ENCODE measurements at regions not wholly inside any gene's neighbourhood (a gene's known extent, or its start where the extent isn't known, plus 50 kb on each side); places are given as distances from the start of the nearest gene placed in this dataset.
"Not testable (repeated sequence)": the region's sequence is repeated elsewhere in the genome, so short reads cannot be mapped to it uniquely, and the experiment has no call there.

GRCh38 chr4:169934794-169935429 lies 91.3 kb downstream of the MFAP3L start:
- no peak for DNase-seq

- no peak for DNase-seq
Measured at GRCh38 chr4:169933531-169933930, 92.7 kb downstream of the MFAP3L start.

DNA sequence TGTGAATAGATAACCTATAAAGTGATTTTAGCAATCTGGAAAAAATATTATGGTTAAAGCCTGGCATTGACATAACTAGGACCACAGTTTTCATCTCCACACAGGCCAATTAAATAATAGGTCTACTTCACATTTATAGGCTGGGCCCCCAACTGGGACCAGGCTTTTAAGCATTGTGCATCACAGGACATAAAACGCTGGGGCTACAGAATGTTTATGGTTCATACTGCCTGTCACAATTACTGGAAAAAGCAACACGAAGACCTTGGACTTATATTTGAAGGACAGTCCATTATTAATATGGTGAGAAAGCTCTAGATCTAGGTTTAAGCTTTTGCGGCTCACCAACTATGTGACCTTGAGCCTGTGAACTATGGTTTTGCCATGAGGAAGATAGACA lies 94.2 kb downstream of the MFAP3L start:
- no peak for DNase-seq

- not testable (repeated sequence) for DNase-seq
Measured at GRCh38 chr4:169930755-169931154, 95.4 kb downstream of the MFAP3L start.

DNA sequence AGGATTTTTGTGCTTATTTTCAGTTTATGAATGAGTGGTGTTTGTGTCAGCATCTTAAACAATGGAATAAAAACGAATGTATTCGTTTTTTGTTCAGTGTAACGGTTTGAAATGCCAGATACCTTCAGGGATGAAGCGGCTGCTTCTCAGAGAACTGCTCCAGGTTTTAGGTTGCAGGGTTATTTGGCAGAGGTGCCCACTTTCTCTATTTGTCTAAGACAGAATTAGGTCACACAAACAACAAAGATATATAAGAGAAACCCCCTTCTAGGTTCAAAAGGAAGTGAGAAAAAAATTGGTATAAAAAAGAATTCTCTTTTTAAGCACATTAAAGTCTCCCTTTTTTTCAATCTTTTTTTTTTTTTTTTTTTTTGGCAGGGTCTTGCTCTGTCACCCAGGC lies 98.9 kb downstream of the MFAP3L start:
- DNase-seq, result no peak

DNA sequence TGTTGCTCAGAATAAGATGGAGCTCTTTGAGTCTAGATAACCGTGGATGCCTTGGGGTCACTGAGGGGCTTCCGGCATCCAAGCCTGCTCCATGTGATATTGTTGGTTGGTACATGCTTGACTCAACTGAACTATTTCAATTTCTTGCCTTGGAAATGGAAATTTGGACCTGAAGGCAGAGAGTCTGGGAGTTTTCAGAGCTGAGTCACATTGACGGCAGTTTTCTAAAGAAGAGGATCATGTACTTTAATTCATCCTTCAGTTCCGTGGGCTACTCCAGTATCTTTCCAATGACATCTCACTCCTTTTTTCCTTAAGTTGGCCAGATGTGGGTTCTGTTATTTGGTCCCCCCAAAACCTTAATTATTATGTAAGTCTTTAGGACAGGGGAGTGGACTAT lies 100.5 kb downstream of the MFAP3L start:
- no peak for DNase-seq

GRCh38 chr4:169922632-169923276 lies 103.4 kb downstream of the MFAP3L start:
- no peak for DNase-seq

GRCh38 chr4:169921732-169922131 lies 104.5 kb downstream of the MFAP3L start:
- no peak for DNase-seq

DNA sequence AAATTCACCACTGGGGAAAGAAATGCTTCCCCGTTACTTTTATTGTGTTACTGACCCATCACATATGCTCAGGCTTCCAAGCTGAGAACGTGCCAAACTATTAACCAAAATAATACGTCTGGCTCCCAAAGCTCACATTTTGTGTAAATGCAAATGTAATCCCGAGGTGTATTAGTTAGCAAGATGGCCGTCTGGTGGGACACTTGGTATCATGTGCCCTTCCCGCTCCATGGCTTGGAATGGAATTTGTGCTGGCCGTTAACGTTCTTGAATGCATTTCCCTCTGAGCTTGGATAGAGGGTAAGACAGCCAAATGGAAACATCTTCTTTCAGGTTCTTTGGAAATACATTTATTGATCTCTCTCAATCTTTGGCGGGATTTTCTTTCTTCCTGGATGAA lies 105.0 kb downstream of the MFAP3L start:
- no peak for DNase-seq

DNA sequence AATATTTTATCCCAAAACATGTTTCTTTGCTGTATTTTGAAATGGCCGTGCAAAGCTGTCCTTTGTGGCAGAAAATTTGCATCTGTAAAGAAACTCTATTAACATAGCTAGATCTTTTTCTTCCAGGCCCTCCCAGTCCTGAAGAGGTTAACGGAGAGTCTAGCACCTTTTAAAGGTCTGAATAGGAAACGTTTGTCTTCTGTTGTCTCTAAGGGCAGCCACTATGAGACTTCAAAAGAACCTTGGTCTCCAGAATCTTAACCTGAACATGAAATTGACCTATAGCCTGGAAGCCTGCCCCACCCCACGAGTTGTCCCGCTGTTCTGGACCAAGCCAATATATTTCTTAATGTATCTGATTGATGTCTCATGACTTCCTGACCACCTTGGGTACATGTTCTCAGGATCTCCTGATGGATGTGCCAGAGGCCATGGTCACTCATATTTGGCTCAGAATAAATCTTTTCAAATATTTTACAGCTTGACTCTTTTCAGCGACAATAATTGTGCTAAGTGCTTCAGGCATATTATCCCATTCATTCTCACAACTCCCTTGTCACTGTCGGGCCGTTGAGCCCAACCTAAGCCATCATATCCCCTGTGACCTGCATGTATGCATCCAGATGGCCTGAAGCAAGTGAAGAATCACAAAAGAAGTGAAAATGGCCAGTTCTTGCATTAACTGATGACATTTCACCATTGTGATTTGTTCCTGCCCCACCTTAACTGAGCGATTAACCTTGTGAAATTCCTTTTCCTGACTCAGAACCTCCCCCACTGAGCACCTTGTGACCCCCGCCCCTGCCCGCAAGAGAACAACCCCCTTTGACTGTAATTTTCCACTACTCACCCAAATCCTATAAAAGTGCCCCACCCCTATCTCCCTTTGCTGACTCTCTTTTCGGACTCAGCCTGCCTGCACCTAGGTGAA lies 106.7 kb downstream of the MFAP3L start:
- DNase-seq, result not testable (repeated sequence)

GRCh38 chr4:169915545-169915944 lies 110.7 kb downstream of the MFAP3L start:
- DNase-seq, result no peak

GRCh38 chr4:169914866-169915265 lies 111.3 kb downstream of the MFAP3L start:
- DNase-seq, result no peak

DNA sequence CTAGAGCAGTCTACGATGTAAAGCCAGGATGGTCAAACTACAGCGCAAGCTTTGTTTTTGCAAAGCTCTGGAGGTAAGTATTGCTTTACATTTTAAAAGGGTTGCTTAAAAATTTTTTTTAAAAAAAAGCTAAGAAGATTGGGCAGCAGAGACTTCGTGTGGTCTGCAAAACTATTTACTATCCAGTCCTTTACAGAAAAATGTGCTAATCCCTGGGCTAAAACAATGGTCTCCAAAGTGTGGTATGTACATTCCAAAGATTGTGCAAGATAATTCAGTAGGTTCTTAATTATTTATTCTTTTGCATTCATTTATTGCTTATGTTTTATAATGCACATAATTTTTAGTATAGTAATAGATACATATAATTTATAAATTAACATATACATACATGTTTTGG lies 113.2 kb downstream of the MFAP3L start:
- no peak for DNase-seq

- no peak for DNase-seq
Measured at GRCh38 chr4:169909897-169910296, 116.3 kb downstream of the MFAP3L start.

- DNase-seq, result no peak
Measured at GRCh38 chr4:169909479-169909878, 116.7 kb downstream of the MFAP3L start.

GRCh38 chr4:169907705-169908104 lies 118.5 kb downstream of the MFAP3L start:
- DNase-seq, result no peak

DNA sequence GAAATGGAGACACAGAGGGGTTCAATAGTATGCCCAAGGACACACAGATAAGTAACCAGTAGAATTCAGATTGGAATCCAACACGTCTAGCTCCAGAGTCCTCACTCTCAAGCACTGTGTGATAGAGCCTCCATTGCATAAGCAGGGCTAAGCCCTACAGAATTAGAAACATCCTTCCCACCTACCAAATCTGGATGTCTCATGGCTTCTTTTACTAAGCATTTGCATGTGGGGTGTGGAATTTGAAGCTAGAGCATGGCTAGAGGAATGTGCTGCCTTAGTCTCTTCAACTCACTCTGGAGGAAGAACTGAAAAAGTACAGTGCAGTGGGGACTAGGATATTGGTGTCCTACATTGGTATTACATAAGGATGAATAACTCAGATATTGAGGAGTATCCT lies 119.4 kb downstream of the MFAP3L start:
- no peak for DNase-seq

GRCh38 chr4:169906104-169906503 lies 120.1 kb downstream of the MFAP3L start:
- DNase-seq, result no peak

GRCh38 chr4:169902658-169903345 lies 123.4 kb downstream of the MFAP3L start:
- no peak for DNase-seq

- no peak for DNase-seq
Measured at GRCh38 chr4:169900241-169900845, 125.9 kb downstream of the MFAP3L start.

- DNase-seq, result no peak
Measured at GRCh38 chr4:169899295-169899694, 126.9 kb downstream of the MFAP3L start.

- no peak for DNase-seq
Measured at GRCh38 chr4:169898095-169898494, 128.1 kb downstream of the MFAP3L start.

GRCh38 chr4:169894767-169895166 lies 131.4 kb downstream of the MFAP3L start:
- DNase-seq, result not testable (repeated sequence)

All from NCI-H510A (cell line).